ENCODE measurements at regions not wholly inside any gene's neighbourhood (a gene's known extent, or its start where the extent isn't known, plus 50 kb on each side); places are given as distances from the start of the nearest gene placed in this dataset.

DNA sequence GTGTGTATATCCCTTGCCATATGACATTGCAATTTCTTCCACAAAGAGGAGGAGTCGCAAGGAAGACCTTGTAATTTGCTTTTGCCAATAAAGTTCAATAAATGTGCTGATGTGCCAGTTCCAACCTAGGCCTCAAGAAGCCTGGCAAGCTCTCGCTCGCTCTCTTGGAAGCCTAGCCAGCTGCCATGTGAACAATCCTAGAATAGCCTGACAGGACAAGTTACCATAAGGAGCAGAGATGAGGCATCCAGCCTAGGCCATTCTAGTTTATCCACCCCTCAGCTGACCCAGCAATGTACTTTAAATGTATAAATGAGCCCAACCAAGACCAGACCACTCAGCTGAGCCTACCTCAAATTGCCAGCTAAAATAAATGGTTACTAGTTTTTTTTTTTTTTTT, 145.7 kb upstream of the QRFPR start:
- TF ChIP-seq, protein P1, sequence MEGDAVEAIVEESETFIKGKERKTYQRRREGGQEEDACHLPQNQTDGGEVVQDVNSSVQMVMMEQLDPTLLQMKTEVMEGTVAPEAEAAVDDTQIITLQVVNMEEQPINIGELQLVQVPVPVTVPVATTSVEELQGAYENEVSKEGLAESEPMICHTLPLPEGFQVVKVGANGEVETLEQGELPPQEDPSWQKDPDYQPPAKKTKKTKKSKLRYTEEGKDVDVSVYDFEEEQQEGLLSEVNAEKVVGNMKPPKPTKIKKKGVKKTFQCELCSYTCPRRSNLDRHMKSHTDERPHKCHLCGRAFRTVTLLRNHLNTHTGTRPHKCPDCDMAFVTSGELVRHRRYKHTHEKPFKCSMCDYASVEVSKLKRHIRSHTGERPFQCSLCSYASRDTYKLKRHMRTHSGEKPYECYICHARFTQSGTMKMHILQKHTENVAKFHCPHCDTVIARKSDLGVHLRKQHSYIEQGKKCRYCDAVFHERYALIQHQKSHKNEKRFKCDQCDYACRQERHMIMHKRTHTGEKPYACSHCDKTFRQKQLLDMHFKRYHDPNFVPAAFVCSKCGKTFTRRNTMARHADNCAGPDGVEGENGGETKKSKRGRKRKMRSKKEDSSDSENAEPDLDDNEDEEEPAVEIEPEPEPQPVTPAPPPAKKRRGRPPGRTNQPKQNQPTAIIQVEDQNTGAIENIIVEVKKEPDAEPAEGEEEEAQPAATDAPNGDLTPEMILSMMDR (conservative IDR thresholded peaks at IDR 0.05; ENCODE audit: low read depth, low read length) = no peak
- no peak overlapping the region for H3K4me3 ChIP-seq (ENCODE audit: low read depth, low read length)
- no peak for DNase-seq (ENCODE audit: low read depth)

GRCh38 chr4:121519236-121519838, 138.5 kb upstream of the QRFPR start:
- H3K4me3 ChIP-seq (ENCODE audit: low read depth, low read length) = no peak overlapping the region
- no peak for DNase-seq (ENCODE audit: low read depth)
- TF ChIP-seq, protein P1 (conservative IDR thresholded peaks at IDR 0.05; ENCODE audit: low read depth, low read length) = no peak

DNA sequence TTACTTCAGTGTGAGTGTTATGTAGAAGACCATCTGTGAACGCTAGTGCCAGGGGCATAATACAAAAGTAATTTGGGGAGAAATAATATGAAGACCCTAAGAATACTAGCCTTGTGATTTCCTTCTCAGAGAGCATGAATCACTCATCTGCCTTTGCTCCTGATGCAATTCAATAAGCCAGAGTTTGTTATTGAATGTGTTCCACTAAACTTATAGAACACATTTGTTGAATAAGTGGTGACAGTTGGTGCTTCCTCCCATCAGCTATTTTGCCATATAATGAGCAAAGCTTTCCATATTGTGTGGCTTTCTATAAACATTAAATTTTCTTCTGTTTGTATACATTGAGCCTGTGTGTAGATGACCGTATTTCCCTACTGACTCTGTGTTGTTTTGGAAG, 136.4 kb upstream of the QRFPR start:
- no peak for DNase-seq (ENCODE audit: low read depth)
- H3K4me3 ChIP-seq (ENCODE audit: low read depth, low read length) = no peak overlapping the region
- TF ChIP-seq, protein P1 (conservative IDR thresholded peaks at IDR 0.05; ENCODE audit: low read depth, low read length) = no peak

- TF ChIP-seq, protein P1 (conservative IDR thresholded peaks at IDR 0.05; ENCODE audit: low read depth, low read length) = peak; percentile 2
- H3K4me3 ChIP-seq (ENCODE audit: low read depth, low read length) = no peak overlapping the region
- DNase-seq (ENCODE audit: low read depth) = no peak
These were observed 133.6 kb upstream of the QRFPR start for GRCh38 chr4:121514443-121514842.

GRCh38 chr4:121510341-121510874, 129.6 kb upstream of the QRFPR start:
- no peak for DNase-seq (ENCODE audit: low read depth)
- H3K4me3 ChIP-seq (ENCODE audit: low read depth, low read length) = no peak overlapping the region
- TF ChIP-seq, protein P1 (conservative IDR thresholded peaks at IDR 0.05; ENCODE audit: low read depth, low read length) = no peak

DNA sequence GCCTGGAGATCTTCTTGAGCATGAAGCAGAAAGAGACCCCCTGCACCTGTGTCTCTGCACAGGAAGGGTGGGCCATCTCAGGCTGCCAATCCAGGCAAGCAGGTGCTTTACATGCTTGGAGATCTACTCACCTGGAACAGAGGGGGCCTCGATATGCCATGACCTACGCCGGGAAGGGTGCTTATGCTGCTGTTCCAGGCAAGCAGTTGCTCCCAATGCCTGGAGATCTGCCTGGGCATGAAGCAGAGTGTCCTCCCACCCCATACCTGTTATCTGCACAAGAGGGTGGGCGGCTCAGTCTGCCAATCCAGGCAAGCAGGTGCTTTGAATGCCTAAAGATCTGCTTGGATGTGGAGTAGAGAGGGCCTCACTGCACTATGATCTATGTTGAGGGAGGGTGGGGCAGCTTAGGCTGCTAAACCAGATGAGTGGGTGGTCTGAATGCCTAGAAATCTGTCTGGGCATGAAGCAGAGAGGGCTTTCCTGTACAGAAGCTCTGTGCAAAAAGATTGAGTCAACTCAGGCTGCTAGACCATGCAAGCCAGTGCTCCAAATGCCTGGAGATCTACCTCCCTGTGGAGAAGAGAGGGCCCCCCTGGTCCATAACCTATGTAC, 104.5 kb upstream of the QRFPR start:
- no peak overlapping the region for H3K4me3 ChIP-seq (ENCODE audit: low read depth, low read length)
- DNase-seq (ENCODE audit: low read depth) = no peak
- TF ChIP-seq, protein P1 (conservative IDR thresholded peaks at IDR 0.05; ENCODE audit: low read depth, low read length) = no peak

DNA sequence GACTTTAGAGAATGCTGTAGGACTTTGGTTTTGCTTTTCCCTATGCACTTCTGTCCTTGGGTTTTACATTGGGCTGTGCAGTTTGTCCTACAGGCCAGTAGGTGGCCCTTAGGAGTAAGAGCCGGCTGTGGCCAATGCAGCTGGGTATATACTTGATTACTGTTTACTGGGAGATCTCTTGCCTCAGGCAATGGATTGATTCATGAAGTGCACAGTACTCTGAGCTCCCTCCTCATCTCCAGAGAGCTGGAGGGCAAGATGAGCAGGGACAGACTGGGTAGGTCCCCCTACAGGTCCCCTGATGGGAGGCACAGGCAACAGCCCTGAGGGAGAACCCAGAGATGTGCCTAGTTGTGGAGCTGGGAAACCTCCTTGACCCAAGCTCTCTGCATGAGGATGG, 103.8 kb upstream of the QRFPR start:
- TF ChIP-seq, protein P1 (conservative IDR thresholded peaks at IDR 0.05; ENCODE audit: low read depth, low read length) = peak; percentile 94
- DNase-seq (ENCODE audit: low read depth) = peak; percentile 86
- no peak overlapping the region for H3K4me3 ChIP-seq (ENCODE audit: low read depth, low read length)

Data from choroid plexus epithelial cell (primary cell).